HEK293T (cell line): ENCODE measurements at regions not wholly inside any gene's neighbourhood (a gene's known extent, or its start where the extent isn't known, plus 50 kb on each side); places are given as distances from the start of the nearest gene placed in this dataset.
"Not testable (repeated sequence)": the region's sequence is repeated elsewhere in the genome, so short reads cannot be mapped to it uniquely, and the experiment has no call there.

Source experiments
- BHLHE40 ChIP-seq: fragments of 450-650 bp; IDR thresholded peaks from 2 replicates; pipeline ENCODE4 v1.6.1; 2016; ENCODE audit warnings: mild to moderate bottlenecking, moderate library complexity, borderline replicate concordance
- HDGF ChIP-seq: fragments of 450-650 bp; IDR thresholded peaks from 2 replicates; pipeline ENCODE4 v1.6.1; 2017; ENCODE audit warnings: antibody characterized with exemption, borderline replicate concordance

- not testable (repeated sequence) for TF ChIP-seq HDGF, BHLHE40
Observed at GRCh38 chr2:161500892-161501610, 85.0 kb downstream of the TBR1 start.
